HG03025 (cell line): ENCODE measurements at regions not wholly inside any gene's neighbourhood (a gene's known extent, or its start where the extent isn't known, plus 50 kb on each side); places are given as distances from the start of the nearest gene placed in this dataset.
"Not testable (repeated sequence)": the region's sequence is repeated elsewhere in the genome, so short reads cannot be mapped to it uniquely, and the experiment has no call there.

Experiments
- ATAC-seq: cut with Tn5 transposase; IDR thresholded peaks from one replicate; pipeline ENCODE4 v1.9.1; 2021; ENCODE audit warnings: mild to moderate bottlenecking, moderate library complexity; ENCODE audit not compliant: unreplicated experiment, low FRiP score

DNA sequence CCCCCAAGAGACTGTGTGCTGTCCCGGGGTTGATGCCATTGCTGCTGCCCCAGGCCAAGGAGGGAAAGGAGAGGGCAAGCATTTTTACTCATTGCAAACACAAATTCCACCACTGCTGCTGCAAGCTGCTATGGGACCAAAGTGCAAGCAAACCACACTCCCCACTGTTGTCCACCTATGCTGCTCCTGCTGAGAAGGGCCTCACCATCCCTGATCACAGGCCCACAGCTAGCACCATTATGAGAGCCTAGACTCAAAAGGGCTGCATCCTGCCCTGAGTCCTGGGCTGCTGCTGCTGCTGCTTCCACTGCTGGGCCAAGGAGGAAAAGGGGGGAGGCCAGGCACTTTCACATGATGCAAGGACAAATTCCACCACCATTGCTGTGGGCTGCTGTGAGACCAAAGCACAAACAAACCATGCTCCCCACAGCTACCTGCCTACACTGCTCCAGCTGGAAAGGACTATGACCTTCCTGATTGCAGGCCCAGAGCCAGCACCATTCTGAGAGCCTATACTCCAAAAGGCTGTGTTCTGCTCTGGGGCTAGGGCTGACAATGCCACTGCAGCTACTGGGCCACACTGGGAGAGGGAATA is 218.2 kb upstream of the ZCCHC13 start:
- ATAC-seq, result no peak

DNA sequence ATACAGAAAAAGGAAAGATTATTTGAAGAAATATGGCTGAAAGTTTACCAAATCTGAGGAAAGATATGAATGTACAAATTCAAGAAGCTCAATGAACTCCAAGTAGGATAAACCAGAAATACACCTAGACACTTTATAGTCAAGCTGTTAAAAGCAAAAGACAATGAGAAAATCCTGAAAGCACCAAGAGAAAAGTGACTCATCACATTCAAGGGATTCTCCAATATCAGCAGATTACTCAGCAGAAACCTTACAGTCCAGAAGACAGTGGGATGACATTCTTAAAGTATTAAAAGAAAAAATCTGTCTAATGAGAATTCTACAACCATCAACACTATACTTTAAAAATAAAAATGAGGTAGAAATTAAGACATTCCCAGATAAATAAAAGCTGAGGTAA is 223.8 kb upstream of the ZCCHC13 start:
- no peak for ATAC-seq

DNA sequence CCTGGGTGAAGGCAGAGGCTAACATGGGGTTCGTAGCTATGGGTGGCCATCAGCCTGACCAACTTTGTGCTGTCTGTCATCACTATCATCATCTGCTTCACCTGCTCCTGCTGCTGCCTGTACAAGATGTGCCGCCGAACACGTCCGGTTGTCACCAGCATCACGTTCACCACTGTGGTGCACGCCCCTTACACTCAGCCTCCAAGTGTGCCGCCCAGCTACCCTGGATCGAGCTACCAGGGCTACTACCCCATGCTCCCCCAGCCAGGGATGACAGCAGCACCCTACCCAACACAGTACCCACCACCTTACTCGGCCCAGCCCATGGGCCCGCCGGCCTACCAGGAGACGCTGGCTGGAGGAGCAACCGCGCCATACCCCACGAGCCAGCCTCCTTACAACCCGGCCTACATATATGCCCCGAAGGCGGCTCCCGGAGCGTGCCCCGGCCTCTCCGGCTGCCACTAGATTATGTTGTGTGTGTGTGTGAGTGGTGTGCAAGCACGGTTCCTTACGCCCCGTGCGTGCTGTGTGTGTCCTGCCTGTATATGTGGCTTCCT is 213.4 kb upstream of the XIST start:
- no peak for ATAC-seq

DNA sequence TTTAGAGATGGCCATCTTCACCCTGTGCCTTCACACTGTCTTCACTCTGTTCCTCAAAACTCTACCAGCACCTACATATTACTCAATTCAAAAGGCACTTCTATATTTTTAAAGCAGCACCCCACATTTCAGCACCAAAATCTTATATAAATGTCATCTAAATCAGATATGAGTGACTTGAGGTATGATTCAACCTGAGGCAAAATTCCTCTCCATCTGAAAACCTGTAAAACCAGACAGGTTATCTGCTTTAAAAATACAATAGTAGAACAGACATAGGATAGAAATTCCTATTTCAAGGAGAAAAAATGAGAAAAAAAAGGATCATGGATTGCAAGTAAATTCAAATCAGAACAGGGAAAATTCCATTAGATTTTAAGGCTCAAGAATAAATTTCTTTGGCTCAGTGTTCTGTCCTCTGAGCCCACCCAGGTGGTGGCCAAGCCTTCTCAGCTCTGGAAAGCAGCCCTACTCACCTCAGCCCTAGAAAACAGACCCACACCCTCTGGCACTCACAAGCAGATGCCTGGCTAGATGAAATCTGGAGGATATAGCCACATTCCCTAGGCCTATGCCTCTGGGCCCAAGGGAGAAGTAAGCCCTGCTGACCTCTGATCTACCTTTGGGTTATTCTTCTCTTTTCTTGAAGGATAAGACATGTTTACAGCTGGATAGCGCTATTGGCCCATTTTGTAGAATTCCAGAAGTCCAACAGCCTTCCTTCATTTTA is 211.1 kb upstream of the XIST start:
- no peak for ATAC-seq

DNA sequence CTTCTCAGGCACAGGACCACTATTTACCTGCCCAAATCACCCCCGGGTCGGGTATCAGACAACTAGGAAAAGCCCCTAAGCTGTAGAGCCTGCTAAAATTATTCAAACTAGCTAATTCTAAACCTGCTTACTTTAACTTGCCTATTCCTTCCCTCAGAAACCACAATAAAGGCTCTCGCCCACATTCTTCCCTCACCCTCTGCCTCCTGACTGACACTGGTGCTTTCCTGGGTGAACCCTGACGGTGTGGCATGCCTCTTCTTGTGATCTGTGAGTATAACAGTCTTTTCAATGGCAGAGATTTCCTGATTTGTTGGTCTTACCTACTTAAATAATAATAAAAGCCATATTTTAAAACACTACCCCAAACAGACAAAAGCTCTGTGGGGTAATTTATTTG is 209.4 kb upstream of the XIST start:
- no peak for ATAC-seq

DNA sequence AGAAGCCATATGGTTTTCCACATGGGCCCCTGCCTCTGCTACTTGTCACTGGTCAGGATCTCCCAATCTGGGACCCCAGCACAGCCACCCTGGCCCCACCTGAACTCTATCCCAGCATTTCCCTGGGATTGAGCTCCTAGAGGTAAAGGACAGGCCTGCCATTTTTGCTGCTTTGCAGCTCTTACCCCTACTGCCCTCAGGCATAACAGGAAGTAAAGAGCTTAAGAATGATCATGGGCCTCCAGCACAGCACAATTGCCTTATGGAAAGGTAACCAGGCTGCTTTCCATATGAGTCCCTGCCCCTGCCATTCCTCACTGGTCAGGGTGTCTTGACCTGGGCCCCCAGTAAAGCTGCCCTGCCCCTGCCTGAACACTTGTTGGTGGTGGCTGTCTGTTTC is 196.6 kb upstream of the XIST start:
- no peak for ATAC-seq

DNA sequence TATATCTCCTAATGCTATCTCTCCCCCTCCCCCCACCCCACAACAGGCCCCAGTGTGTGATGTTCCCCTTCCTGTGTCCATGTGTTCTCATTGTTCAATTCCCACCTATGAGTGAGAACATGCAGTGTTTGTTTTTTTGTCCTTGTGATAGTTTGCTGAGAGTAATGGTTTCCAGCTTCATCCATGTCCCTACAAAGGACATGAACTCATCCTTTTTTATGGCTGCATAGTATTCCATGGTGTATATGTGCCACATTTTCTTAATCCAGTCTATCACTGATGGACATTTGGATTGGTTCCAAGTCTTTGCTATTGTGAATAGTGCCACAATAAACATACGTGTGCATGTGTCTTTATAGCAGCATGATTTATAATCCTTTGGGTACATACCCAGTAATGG is 181.6 kb upstream of the XIST start:
- ATAC-seq, result not testable (repeated sequence)

DNA sequence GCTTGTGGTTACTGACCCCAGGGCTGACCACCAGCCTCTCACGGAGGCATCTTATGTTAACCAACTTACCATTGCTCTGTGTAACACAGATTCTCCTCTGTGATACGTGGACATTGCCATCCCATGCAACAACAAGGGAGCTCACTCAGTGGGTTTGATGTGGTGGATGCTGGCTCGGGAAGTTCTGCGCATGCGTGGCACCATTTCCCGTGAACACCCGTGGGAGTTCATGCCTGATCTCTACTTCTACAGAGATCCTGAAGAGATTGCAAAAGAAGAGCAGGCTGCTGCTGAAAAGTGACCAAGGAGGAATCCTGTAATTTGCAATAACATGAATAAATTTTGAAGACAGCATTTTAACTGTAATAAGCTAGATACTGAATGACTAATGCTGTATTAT is 179.0 kb upstream of the XIST start:
- ATAC-seq, result not testable (repeated sequence)

DNA sequence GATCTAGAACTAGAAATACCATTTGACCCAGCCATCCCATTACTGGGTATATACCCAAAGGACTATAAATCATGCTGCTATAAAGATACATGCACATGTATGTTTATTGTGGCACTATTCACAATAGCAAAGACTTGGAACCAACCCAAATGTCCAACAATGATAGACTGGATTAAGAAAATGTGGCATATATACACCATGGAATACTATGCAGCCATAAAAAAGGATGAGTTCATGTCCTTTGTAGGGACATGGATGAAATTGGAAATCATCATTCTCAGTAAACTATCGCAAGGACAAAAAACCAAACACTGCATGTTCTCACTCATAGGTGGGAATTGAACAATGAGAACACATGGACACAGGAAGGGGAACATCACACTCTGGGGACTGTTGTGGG is 178.3 kb upstream of the XIST start:
- ATAC-seq, result not testable (repeated sequence)

DNA sequence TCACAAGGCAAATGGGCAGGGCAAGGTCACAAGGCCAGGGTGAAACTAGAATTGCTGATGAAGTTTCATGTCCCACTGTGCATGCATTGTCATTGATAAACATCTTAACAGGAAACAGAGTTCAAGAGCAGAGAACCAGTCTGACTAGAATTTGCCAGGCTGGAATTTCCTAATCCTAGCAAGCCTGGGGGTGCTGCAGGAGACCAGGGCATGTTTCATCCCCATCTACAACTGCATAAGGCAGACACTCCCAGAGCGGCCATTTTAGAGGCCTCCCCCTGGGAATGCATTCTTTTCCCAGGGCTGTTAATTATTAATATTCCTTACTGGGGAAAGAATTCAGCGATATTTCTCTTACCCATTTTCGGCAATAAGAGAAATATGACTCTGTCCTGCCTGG is 172.6 kb upstream of the XIST start:
- ATAC-seq, result not testable (repeated sequence)

DNA sequence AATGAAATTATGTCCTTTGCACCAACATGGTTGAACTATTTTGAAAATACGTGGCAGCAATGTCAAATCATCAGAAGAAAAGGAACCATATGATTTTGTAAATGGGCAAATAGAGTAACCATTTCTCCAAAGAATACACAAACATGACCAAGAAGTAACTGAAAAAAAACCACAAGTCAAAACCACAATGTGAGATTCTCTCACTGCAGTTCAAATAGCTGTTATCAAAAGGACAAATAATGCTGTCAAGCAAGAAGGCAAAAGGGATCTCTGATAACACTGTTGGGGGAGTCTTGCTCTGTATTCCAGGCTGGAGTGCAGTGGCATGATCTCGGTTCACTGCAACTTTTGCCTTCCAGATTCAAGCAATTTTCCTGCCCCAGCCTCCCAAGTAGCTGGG is 170.7 kb upstream of the XIST start:
- ATAC-seq, result no peak

DNA sequence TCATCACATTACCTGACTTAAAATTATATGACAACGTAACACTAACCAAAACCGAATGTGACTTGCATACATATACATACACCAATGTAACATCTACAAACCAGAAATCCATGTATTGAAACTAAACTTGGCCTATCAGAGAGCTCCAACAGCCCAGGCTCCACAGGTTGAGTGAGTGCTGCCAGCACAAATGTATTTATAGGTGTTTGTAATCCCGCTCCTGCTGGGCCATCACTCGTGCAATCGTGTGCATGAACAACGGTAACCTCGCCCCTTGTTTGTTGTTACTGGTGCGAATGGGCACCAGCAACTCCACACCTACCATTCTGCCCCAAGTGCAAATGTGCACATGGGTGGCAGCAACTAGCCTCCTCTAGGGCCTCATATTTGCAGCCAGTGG is 165.7 kb upstream of the XIST start:
- ATAC-seq, result no peak

DNA sequence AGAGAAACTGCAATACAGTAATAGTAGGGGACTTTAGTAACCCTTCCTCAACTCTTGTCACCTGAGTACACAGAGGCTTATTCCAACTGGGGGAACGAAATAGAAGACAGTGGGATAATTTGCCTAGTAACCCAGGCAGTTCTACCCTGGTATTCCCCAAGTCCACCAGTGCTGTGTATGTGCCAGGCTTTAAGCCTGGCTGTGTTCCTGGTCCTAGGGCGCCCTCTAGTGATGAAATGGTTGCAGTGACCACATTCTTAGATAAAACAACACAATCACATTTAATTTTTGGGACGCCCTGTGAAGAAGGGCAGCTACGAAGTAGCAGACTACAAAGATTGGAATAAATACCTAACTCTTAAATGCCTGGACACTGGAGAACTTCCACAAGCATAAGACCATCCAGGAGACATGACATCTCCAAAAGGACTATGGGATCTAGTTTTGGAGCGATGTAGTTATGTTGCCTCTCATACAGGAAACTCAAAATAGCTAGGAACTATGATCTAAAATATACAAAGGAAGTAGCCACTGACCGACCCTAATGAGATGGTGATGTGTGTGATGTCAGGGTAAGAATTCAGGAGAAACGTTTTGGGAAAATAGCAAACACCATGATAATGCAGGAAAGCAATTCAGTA is 163.0 kb upstream of the XIST start:
- peak; percentile 79 for ATAC-seq

DNA sequence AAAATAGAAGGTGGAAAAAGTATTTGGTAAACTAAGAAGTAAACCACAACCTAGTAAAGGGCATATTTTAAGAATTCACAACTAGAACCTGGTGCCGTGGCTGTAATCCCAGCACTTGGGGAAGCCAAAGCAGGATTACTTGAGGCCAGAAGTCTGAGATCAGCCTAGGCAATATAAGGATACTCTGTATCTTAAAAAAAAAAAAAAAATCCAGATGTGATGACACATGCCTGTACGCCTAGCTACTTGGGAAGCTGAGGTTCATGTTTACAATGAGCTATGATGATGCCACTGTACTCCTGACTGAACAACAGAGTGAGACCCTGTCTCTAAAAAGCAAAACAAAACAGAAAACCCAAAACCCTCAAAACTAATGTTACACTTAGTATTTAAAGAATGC is 156.5 kb upstream of the XIST start:
- ATAC-seq, result no peak

DNA sequence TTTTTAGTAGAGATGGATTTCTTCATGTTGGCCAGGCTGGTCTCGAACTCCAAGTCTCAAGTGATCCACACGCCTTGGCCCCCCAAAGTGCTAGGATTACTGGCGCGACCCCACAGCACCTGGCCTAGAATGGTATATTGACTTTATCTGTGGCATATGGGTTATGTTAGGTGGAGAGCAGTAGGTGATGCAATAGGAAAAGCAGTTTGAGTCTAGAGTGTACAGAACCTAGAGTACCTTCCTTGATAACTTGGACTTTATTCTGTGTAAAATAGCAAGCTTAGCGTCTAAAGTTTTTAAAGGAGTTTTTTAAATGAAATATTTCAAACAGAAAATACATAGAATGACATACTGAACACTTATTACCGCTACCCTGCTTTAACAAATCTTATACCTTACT is 139.5 kb upstream of the XIST start:
- ATAC-seq, result no peak

DNA sequence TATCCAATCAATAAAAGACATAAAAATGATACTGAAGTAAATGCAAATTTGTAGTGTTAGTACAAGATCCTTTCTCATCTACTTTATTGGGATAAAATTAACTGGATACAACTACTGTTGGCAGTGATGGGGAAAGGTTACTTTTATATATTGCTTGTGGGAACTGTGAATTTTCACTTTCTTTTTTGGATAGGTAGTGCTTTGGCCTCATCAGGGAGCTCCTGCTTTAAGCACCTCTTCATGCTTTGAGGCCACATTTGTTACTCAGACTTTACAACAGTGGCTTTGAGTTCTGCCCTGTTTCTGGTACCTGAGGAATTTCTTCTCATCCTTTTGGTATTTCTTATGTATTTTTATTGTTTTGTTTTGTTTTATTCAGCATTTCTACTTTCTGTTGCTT is 134.7 kb upstream of the XIST start:
- no peak for ATAC-seq

DNA sequence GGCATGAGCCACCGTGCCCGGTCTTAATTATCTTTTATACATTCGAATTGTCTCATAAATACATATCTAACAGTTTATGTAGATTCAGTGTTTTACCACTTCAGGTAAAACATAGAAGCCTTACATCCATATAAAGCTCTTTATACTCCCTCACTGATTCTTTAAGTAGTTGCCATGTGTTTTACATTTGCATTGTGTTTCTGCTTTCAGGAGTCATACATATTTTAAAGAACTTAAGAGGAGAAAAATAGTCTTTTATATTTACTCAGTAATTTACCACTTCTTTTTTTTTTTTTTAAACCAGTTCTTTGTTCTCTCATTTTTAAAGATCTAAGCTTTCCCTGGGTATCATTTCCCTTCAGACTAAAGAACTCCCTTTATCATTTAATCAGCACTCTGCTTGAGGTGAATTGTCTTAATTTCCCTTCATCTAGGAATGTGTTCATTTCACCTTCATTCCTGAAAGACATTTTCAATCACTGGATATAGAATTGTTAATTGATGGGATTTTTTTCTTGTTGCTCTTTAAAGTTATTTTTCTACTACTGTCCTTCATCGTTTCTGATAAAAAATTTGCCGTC is 127.1 kb upstream of the XIST start:
- no peak for ATAC-seq

DNA sequence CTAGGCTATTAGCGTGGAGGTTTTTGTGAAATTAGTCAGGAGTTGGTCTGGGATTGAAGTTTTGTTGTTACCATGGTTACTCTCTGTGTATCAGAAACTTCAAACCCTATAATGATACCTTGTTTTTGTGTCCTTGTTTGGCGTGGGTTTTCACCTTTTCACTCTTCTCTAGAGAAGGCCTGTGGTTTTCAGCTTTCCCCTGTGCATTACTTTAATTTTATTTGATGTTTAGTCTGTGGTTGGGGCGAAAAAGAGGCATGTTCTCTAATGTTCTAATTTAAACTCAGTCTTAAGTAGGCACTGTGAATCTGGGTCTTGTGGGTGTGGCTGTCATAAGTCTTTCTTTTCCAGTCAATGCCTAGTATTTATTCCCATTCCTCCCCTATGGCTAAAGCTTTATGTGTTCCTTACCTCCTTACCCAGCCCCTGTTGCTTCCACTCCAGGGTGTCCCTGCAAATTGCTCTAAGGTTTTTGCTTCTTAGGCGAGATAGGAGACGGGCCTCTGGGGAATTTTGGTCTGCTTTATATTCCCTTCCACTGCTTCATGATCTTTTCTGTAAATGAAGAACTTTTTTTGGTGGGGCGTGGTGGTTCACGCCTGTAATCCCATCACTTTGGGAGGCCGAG is 125.1 kb upstream of the XIST start:
- ATAC-seq, result no peak

DNA sequence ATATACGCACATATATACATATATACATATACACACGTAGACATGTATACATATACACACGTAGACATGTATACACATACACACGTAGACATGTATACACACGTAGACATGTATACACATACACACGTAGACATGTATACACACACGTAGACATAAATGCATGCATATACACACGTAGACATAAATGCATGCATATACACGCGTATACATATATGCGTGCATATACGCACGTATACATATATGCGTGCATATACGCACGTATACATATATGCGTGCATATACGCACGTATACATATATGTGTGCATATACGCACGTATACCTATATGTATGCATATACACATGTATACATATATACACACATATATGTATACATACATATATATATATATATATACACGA is 114.9 kb upstream of the XIST start:
- ATAC-seq, result not testable (repeated sequence)

DNA sequence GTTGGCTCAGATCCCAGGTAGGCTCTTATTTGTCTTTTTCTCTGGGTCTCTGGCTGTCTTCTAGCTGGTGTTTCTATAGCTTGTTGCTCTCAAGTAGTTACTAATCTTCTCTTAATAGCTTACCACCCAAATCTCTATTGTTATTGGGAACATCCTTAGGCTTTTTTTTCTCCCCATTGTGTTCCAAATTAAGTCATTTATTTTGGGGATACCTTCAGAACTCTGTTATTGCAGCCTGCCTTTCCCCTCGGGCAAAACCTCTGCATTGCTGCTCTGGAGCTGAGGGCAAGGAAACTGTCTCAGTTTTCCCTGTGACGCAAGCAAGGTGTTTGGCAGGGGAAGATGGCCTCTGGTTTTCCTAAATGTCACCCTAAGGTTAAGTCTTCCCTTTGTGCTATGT is 113.3 kb upstream of the XIST start:
- no peak for ATAC-seq

DNA sequence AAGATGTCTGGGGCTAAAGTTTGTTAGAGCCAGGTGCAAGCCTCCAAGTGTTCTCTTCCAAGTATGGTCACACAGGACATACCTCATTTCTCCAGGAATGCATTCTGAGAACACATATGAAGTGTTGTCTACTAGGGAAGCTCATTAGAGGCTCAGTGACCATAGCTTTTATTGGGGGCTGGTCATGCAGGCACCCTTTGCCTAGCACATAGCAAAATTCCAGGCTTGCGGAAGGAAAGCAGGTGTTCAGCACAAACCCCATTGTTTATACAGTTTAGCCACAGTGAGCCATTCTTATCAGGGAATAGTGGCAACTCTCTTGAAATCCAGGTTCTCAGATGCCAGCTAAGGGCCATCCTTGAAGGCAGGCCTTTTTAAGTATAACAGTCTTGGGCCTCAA is 112.1 kb upstream of the XIST start:
- ATAC-seq, result no peak
